K562 (cell line): ENCODE measurements at regions not wholly inside any gene's neighbourhood (a gene's known extent, or its start where the extent isn't known, plus 50 kb on each side); places are given as distances from the start of the nearest gene placed in this dataset.
A peak's percentile ranks its signal among the peaks of the same experiment; 100 is the strongest.

Experiments used
- ATAC-seq: fragments of 200-7000 bp; cut with Tn5 transposase; 3 replicates; pipeline ENCODE4 v1.9.1; 2020; ENCODE audit warnings: moderate library complexity
- BruUV-seq: library from RNA; stranded (reverse); fragments of 400-500 nt; replicated peaks from 2 replicates; lab custom pipeline; 2021; lab: Mats Ljungman, UMichigan
- CTCF ChIA-PET: fragments of 300-600 bp; formaldehyde crosslinking; extraction: SDS; loops from one replicate; lab custom pipeline; 2021; ENCODE audit warnings: low intra/inter-chr PET ratio; lab: Yijun Ruan, JAX
- POLR2A ChIA-PET: fragments of 300-600, 350-650 bp; sonication (Branson Sonifier 250); formaldehyde crosslinking; extraction: SDS; loops from one replicate; lab custom pipeline; 2021; ENCODE audit warnings: antibody characterized with exemption, inconsistent platforms; lab: Yijun Ruan, JAX
- DNase-seq, 4 experiments: peaks; one replicate each; pipeline versions ENCODE4 v3.0.0 to v3.0.0-alpha.2; 2011 to 2018; ENCODE audit warnings: low spot score in 3 of 4, mixed read lengths in 3 of 4; ENCODE audit errors: extremely low read depth in 1 of 4
- FAIRE-seq: peaks from 2 replicates; lab custom pipeline; 2011; peaks lifted over from hg19 to GRCh38; lab: Jason Lieb, UNC
- H2AFZ ChIP-seq: 2 replicates; pipeline ENCODE4 v1.6.0; 2011; ENCODE audit warnings: low read depth, low read length, control low read depth, inconsistent platforms
- H3K27ac ChIP-seq: fragments of 200-600 bp; 3 replicates; pipeline ENCODE4 v1.8.0; 2011; ENCODE audit warnings: low read depth, mild to moderate bottlenecking, control low read depth, inconsistent platforms, low read length, moderate library complexity, mixed read lengths; ENCODE audit errors: extremely low read depth
- H3K27me3 ChIP-seq, 2 experiments: fragments of 300-600 bp in 1 of 2; 2 replicates in 1 of 2; 3 replicates in 1 of 2; pipeline versions ENCODE4 v1.6.0 to v1.8.0; 2011; ENCODE audit warnings: inconsistent platforms in 2 of 2, low read length in 2 of 2, mild to moderate bottlenecking in 1 of 2, mixed read lengths in 1 of 2, moderate library complexity in 1 of 2; ENCODE audit not compliant: control insufficient read depth in 2 of 2, insufficient read depth in 2 of 2
- H3K36me3 ChIP-seq: fragments of 300-600 bp; 3 replicates; pipeline ENCODE4 v1.8.0; 2011; ENCODE audit warnings: mild to moderate bottlenecking, low read length, inconsistent platforms; ENCODE audit not compliant: control insufficient read depth, insufficient read depth
- H3K4me1 ChIP-seq, 2 experiments: fragments of 200-600 bp in 1 of 2; replicated peaks in 1 of 2; 2 replicates in 1 of 2; 3 replicates in 1 of 2; pipeline versions ENCODE4 v1.5.1 to v1.8.0; 2011; ENCODE audit warnings: inconsistent platforms in 2 of 2, low read length in 2 of 2, mild to moderate bottlenecking in 1 of 2, mixed read lengths in 1 of 2, moderate library complexity in 1 of 2; ENCODE audit not compliant: control insufficient read depth in 2 of 2, insufficient read depth in 2 of 2
- H3K4me2 ChIP-seq: 2 replicates; pipeline ENCODE4 v1.6.1; 2011; ENCODE audit warnings: low read length, control low read depth, inconsistent platforms, mixed read lengths; ENCODE audit not compliant: insufficient read depth
- H3K4me3 ChIP-seq: fragments of 200-600 bp; sonication (generic), shearing (Covaris generic); 2 replicates; pipeline ENCODE4 v1.5.1; 2016; ENCODE audit warnings: control low read depth, inconsistent platforms
- H3K79me2 ChIP-seq: fragments of 200-600 bp; 3 replicates; pipeline ENCODE4 v1.8.0; 2011; ENCODE audit warnings: low read length, inconsistent platforms; ENCODE audit not compliant: control insufficient read depth, insufficient read depth
- H3K9ac ChIP-seq, 2 experiments: 2 replicates each; pipeline versions ENCODE4 v1.6.0 to v1.6.1; 2011; ENCODE audit warnings: low read depth in 2 of 2, low read length in 2 of 2, control low read depth in 1 of 2, inconsistent platforms in 1 of 2, mild to moderate bottlenecking in 1 of 2, mixed read lengths in 1 of 2; ENCODE audit not compliant: insufficient read depth in 1 of 2
- H3K9me1 ChIP-seq: one replicate; pipeline ENCODE4 v1.6.0; 2011; ENCODE audit warnings: inconsistent platforms, mild to moderate bottlenecking, low read length, moderate library complexity; ENCODE audit not compliant: control insufficient read depth, insufficient read depth
- H3K9me3 ChIP-seq: replicated peaks from 2 replicates; pipeline ENCODE4 v1.5.1; 2011; ENCODE audit warnings: low read depth, low read length, inconsistent platforms; ENCODE audit not compliant: control insufficient read depth, insufficient read depth
- H4K20me1 ChIP-seq: replicated peaks from 2 replicates; pipeline ENCODE4 v1.6.1; 2011; ENCODE audit warnings: low read length, inconsistent platforms, mixed read lengths; ENCODE audit not compliant: control insufficient read depth, insufficient read depth
- MYC ChIP-seq, 2 experiments: fragments of 250-450 bp in 1 of 2; sonication (Bioruptor Pico) in 1 of 2; IDR thresholded peaks; 2 replicates each; pipeline versions ENCODE4 v1.5.1 to v1.6.1; 2012 to 2021; ENCODE audit warnings: low read depth in 2 of 2, borderline replicate concordance in 1 of 2, improper control_type of control experiment in 1 of 2, low read length in 1 of 2, mild to moderate bottlenecking in 1 of 2, moderate library complexity in 1 of 2
- NFIC ChIP-seq: fragments of 450-650 bp; IDR thresholded peaks from 2 replicates; pipeline ENCODE4 v1.6.1; 2017; ENCODE audit warnings: mild to moderate bottlenecking, inconsistent platforms
- NFIX ChIP-seq: fragments of 250-450 bp; sonication (Bioruptor Pico); IDR thresholded peaks from 2 replicates; pipeline ENCODE4 v1.4.0; 2020; ENCODE audit warnings: low read depth, mild to moderate bottlenecking, moderate library complexity
- NR2C2 ChIP-seq, 2 experiments: fragments of 200-800 bp in 1 of 2; sonication (Bioruptor generic) in 1 of 2; sonication (generic) in 1 of 2; formaldehyde crosslinking in 1 of 2; IDR thresholded peaks; 2 replicates each; pipeline versions ENCODE4 v1.6.1 to v1.8.0; 2016 to 2022; ENCODE audit warnings: mild to moderate bottlenecking in 1 of 2, missing compliant biosample characterization in 1 of 2, missing genetic modification characterization in 1 of 2, missing genetic modification reagents in 1 of 2
- NR2F6 ChIP-seq: fragments of 450-650 bp; formaldehyde crosslinking; IDR thresholded peaks from 2 replicates; pipeline ENCODE4 v1.4.0; 2020; ENCODE audit warnings: mild to moderate bottlenecking
- ZBTB8A ChIP-seq: fragments of 450-650 bp; IDR thresholded peaks from 2 replicates; pipeline ENCODE4 v1.6.1; 2018; ENCODE audit warnings: mild to moderate bottlenecking, moderate library complexity; ENCODE audit not compliant: partially characterized antibody
- ZNF780A ChIP-seq: fragments of 250-450 bp; sonication (Bioruptor Pico); IDR thresholded peaks from 2 replicates; pipeline ENCODE4 v1.5.0; 2021; ENCODE audit warnings: mild to moderate bottlenecking
- WGBS: fragments of 100-300 bp; shearing (Covaris generic); methylation state at CpG from one replicate; pipeline ENCODE4 v1.1.6; 2016; ENCODE audit warnings: low coverage, mixed read lengths; ENCODE audit not compliant: insufficient coverage; ENCODE audit errors: missing lambda C conversion rate; 5-methylcytosine and 5-hydroxymethylcytosine counted together
- in situ Hi-C: fragments of 300-500 bp; cut with MboI; formaldehyde crosslinking; loops from 4 replicates; pipeline ENCODE4 v1.15.0; 2018; ENCODE audit warnings: inconsistent platforms, mixed read lengths
- intact Hi-C: fragments of 100-400 bp; cut with micrococcal nuclease; formaldehyde crosslinking; loops from 2 replicates; pipeline ENCODE4 v1.14.2; 2022
- TF ChIP-seq, protein P1 (sequence below): IDR thresholded peaks from 3 replicates; pipeline ENCODE4 v1.6.1; 2011; ENCODE audit warnings: borderline replicate concordance, mild to moderate bottlenecking, moderate library complexity; ENCODE audit not compliant: insufficient read length; ENCODE audit errors: extremely low read depth

DNA sequence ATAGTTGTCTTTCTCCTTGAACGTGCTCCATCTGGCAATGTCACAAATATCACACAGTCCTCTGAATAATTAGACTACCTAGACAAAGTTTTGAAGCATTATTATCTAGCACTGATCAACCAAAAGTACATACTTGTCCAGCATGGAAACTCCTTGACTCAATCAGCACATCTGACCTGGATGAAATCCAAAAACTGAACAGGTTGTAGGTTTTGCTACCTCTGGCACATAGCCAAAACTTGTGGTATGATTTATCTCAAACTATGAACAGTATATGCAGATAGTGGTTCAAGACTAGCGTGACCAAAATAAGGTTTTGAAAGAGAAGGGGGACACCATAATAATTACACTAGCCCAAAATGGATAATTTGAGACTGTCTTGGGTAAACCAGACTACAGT is 158.1 kb downstream of the ARRDC3 start:
- WGBS = 0% methylated on average over 2 of the region's 2 CpGs
- BruUV-seq = no TSS peak
- intact Hi-C loops (loop anchor here (5.0 kb wide), 1 partner anchor 293 kb away; no protein-coding TSS in a partner anchor), in situ Hi-C loops (no loop called here)
- H3K27me3 ChIP-seq = no peaks in the 10 kb centered on the region
- no peaks in the 10 kb centered on the region for H3K9me3 ChIP-seq
- no peak for TF ChIP-seq ZNF780A (CRISPR knock-in tag)
- no peak for TF ChIP-seq MYC (IDR thresholded peaks at IDR 0.05; ENCODE audit: low read depth, low read length)
- no peak for TF ChIP-seq MYC (CRISPR knock-in tag; IDR thresholded peaks at IDR 0.05; ENCODE audit: borderline replicate concordance, low read depth)
- TF ChIP-seq NFIC = peak; percentile 94
- TF ChIP-seq NR2F6 (CRISPR knock-in tag) = no peak
- TF ChIP-seq NFIX (CRISPR knock-in tag) = peak; percentile 70
- no peak for TF ChIP-seq NR2C2 (CRISPR knock-in tag; IDR thresholded peaks at IDR 0.05)
- no peak for TF ChIP-seq NR2C2 (tag; IDR thresholded peaks at IDR 0.05)
- TF ChIP-seq, protein P1, sequence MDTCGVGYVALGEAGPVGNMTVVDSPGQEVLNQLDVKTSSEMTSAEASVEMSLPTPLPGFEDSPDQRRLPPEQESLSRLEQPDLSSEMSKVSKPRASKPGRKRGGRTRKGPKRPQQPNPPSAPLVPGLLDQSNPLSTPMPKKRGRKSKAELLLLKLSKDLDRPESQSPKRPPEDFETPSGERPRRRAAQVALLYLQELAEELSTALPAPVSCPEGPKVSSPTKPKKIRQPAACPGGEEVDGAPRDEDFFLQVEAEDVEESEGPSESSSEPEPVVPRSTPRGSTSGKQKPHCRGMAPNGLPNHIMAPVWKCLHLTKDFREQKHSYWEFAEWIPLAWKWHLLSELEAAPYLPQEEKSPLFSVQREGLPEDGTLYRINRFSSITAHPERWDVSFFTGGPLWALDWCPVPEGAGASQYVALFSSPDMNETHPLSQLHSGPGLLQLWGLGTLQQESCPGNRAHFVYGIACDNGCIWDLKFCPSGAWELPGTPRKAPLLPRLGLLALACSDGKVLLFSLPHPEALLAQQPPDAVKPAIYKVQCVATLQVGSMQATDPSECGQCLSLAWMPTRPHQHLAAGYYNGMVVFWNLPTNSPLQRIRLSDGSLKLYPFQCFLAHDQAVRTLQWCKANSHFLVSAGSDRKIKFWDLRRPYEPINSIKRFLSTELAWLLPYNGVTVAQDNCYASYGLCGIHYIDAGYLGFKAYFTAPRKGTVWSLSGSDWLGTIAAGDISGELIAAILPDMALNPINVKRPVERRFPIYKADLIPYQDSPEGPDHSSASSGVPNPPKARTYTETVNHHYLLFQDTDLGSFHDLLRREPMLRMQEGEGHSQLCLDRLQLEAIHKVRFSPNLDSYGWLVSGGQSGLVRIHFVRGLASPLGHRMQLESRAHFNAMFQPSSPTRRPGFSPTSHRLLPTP = no peak
- no peak for TF ChIP-seq ZBTB8A
- no peaks in the 10 kb centered on the region for H3K79me2 ChIP-seq
- no peak overlapping the region for H2AFZ ChIP-seq
- no peak for ATAC-seq
- FAIRE-seq = no peak
- no peak overlapping the region for H3K27ac ChIP-seq
- no peak for DNase-seq
- no peak overlapping the region for H3K4me2 ChIP-seq
- H3K4me1 ChIP-seq = no peaks in the 10 kb centered on the region
- no peaks in the 10 kb centered on the region for H4K20me1 ChIP-seq
- no peaks in the 10 kb centered on the region for H3K9me1 ChIP-seq
- ChIA-PET CTCF (interaction anchor here (0.6 to 5.9 kb wide), 2 partner anchors 79 to 160 kb away, joined by 3 to 62 read pairs; no protein-coding TSS in a partner anchor), POLR2A (interaction anchor here (0.6 kb wide), 1 partner anchor 142 kb away, joined by 3 read pairs; no protein-coding TSS in a partner anchor)
- H3K9ac ChIP-seq = no peak overlapping the region
- H3K4me3 ChIP-seq = no peak overlapping the region
- H3K36me3 ChIP-seq = no peaks in the 10 kb centered on the region
